Stimulated activated CD4-positive, alpha-beta T cell treated with anti-CD3 and anti-CD28 coated beads, Interleukin-2, amount 100 ng/mL, for 4 hours (primary cell): ENCODE measurements at regions not wholly inside any gene's neighbourhood (a gene's known extent, or its start where the extent isn't known, plus 50 kb on each side); places are given as distances from the start of the nearest gene placed in this dataset.
"Not testable (repeated sequence)": the region's sequence is repeated elsewhere in the genome, so short reads cannot be mapped to it uniquely, and the experiment has no call there.

Source experiments
- DNase-seq: peaks from one replicate; pipeline ENCODE4 v3.0.0-alpha.2; 2020; ENCODE audit warnings: low read depth

DNA sequence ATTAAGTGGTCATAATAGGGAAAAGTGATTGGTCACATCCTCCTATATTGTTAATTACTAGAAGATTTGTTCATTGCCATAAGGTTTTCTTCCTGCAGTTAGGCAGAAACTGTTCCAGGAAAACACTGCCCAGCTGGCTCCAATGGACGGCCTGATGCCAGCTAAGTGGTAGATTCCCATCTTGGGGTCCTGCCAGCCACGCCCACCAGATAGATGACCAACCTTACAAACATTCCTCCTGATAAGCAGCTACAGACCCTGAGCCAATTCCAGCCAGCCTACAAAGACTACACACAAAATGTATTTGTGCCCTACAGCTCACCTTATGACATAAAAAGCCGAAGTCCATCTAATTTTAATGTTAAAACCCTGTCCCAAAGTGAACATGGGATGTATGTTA is 685.9 kb upstream of the USP15 start:
- no peak for DNase-seq

GRCh38 chr12:61584943-61585342 is 675.3 kb upstream of the USP15 start:
- no peak for DNase-seq

DNA sequence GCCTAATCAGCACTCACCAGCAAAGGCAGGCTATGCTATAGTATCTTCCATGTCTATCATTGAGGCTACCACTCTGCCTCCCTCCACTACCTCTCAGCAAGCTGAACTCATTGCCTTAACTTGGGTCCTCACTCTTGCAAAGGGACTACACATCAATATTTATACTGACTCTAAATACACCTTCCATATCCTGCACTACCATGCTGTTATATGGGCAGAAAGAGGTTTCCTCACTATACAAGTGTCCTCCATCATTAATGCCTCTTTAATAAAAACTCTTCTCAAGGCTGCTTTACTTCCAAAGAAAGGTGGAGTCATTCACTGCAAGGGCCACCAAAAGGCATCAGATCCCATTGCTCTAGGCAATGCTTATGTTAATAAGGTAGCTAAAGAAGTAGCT is 669.3 kb upstream of the USP15 start:
- DNase-seq, result not testable (repeated sequence)

DNA sequence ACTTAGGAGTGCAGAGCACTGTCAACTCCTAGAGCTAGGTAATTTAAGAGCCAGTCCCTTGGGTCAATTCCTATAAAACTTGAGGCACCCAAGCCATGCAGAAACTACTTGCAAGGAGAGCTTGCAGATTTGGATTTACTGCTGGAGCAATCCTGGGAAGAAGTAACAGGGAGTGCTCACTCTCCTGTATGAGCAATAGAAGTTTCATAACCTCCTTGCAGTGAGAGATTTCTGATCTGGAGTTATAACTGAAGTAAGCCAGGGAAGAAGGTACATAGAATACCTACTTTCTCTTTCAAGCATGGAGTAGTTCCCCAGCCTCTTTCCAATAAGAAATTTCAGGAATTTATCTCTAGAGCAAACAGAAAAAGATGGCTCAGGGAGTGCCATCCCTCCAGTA is 650.1 kb upstream of the USP15 start:
- no peak for DNase-seq

GRCh38 chr12:61629702-61630101 is 630.5 kb upstream of the USP15 start:
- DNase-seq, result no peak

GRCh38 chr12:61646639-61647038 is 613.6 kb upstream of the USP15 start:
- no peak for DNase-seq

- DNase-seq, result no peak
Observed at GRCh38 chr12:61647566-61647965, 612.6 kb upstream of the USP15 start.

DNA sequence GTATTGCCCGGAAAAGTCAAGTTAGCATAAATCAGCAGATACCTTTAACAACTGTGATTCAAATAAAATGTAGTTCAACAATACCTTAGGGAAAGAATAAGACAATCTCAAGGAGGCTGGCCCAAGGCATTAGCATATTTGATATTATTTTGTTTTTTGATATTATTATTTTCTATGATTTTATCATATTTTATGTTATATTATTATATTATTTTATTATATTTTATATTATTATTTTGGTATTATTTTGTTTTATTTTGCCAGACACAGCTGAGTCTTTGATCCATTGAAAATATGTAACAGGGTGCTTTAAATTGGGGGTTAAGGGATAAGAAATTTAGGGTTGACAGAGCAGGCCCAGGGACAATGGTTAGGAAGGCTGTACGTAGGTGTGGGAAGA is 607.9 kb upstream of the USP15 start:
- no peak for DNase-seq

DNA sequence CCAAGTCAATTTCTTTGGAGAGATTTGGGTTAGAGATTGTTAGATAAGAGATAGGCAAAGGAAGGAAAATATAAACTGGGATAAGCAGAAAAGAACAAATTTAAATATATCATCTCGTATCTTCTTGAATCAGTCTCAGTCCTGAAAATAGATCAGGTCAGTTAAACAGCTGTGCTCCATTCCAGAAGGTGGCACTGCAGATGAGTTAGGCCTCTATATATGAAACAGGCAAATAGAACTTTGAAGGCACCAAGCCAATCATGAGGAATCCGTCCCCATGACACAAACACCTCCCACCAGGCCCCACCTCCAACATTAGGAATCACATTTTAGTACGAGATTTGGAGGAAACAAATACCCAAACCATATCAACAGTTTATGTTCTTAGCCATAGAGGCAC is 605.5 kb upstream of the USP15 start:
- DNase-seq, result no peak

DNA sequence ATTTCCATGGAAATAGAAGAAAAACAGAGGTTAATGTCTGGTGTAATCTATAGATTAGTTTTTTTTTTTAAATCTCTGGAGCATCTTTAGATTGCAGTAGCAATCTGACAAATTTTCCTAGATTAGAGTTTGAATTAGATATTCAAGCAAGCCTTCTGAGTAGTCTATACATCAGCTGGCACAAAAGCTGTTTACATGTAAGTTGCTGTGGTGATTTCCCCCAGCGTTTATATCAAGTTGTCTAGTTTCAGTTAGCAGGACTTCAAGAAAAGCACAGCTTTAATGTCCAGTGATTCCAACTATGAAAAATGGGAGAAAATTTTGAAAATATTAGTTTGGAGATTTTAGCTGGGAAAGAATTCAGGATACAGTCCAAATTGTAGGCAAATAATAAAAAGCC is 605.0 kb upstream of the USP15 start:
- no peak for DNase-seq

DNA sequence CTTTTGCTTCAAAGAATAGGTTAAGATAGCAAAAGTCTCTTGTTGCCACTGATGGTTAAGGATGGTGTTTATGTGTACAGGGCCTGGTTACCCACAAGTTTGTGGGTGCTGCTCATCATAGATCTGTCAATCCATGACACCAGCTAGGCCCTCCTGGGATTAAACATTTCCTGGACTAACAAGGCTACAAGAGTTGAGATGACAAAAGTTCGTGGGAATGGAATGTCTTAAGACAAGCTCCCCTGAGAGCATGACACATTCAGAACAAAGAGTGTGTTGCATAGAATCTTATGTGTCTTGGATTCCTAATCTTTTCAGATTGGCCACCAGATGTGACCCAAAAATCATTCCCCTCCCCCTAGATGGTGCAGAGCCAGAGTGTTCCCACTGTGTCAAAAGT is 592.5 kb upstream of the USP15 start:
- DNase-seq, result no peak

DNA sequence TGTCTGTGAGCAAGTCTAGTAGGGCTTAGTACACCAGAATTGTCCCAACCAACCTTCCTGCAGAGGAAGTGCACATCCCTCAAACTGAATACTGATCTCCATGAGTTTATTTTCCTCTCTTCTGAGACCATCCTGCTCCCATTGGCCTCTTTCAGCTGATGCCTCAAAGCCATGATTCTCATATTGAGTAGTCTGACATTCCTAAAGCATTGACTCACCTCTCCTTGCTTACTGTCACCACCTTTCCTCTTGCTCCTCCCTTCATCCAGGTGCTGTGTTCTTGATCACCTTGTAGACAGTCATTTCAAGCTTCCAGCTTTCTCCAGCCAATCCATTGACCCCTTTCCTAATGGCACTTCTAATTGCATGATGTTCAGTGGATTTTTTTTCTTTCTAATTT is 583.7 kb upstream of the USP15 start:
- DNase-seq, result no peak

DNA sequence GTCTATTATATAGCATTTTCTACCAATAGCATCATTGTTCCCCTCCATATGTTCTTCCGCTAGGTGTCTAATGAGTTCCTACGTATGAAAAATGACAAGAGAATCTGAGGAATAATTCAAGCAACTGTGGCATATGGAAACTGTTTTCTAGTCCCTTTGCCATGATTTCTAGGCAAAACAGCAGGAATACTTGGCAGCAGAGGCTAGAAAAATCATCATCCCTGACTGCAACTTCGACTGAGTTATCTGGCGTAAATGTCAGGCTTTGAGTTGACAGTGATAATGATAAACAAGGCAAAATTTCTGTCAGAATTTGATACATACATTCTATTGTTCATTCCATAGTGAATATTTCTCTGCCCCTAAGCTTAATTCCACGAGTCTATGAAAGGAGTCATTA is 572.8 kb upstream of the USP15 start:
- no peak for DNase-seq

- DNase-seq, result no peak
Observed at GRCh38 chr12:61694214-61694613, 566.0 kb upstream of the USP15 start.

DNA sequence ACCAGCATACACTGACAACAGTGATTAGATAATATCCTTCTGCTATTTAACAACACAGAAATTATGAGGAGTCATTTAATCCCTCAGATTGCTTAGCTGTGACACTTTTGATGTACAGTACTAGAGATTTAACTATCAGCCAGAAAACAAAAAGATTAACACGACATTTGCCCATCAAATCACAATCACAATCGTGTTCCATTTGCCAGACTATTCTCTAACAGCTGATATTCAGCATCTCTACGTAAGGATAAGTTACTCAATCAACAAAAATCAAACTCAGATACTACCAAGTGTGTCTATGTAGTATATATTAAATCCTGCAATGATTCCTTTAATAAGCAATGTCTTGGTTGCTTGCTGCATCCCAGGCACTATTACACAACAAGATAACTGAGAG is 558.7 kb upstream of the USP15 start:
- no peak for DNase-seq

- no peak for DNase-seq
Observed at GRCh38 chr12:61706783-61707182, 553.4 kb upstream of the USP15 start.

DNA sequence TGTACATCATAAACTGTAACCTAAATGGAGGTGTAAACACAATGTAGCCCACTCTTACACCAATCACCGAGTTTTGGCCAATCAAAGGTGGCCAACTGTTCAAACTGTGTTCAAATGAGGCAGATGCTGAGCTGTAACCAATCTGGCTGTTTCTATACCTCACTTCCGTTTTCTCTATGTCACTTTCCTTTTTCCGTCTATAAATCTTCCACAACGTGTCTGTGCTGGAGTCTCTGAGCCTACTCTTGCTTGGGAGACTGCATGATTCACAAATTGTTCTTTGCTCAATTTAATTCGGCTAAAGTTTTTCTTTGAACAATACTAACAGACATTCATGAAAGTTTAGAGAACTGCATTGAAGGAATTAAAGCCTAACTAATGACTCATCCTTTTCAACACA is 547.1 kb upstream of the USP15 start:
- DNase-seq, result no peak

DNA sequence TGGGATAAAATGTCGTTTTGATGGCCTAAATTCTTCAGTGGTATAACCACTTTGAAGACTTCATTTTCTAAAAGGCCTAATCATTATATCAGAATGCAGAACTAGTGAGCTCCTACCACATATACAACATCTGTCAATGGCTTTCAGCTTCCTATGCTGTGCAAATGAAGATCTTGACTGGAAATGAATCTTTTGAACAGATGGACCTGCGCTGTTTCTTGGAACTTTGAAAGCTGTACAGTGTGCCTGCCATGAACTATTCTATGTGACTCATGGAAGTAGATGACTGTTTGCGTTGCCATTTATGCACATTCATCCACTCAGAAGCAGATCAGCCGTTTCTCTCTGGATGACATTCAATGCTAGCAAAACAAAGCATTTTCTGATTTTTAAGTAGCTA is 542.2 kb upstream of the USP15 start:
- no peak for DNase-seq

DNA sequence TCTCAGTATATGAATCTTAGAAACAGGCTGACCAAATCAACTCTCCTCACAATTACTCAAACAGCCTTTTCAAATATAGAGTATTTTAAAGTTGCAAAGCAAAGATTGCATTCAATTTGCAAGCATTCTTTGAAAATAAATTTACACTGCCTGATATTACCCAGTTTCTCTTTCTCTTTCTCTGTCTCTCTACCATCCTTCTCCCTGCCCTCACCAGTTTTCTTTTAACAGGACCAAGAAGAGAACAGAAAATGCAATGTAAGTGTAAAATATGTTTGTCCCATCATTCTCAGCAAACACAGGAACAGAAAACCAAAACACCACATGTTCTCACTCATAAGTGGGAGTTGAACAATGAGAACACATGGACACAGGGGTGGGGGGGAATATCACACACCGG is 520.3 kb upstream of the USP15 start:
- no peak for DNase-seq

DNA sequence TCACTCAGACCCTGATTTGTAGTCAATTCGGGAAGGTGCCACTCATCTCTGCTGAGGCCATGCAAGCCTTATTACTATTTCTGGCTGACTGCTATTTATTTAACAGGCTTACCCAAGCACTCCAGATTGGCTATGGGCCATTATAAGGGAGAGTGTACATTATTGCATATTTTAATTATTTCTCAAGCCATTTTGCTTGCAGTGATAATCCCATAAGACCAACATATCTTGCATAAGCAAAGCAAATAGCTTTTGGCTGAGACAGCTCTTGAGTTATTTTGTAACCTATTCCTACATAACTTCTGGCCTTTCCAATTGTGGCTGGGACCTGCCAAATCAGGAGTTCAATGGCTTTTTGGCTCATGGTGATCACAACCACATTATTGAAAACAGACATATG is 509.6 kb upstream of the USP15 start:
- DNase-seq, result no peak

GRCh38 chr12:61754214-61754613 is 506.0 kb upstream of the USP15 start:
- no peak for DNase-seq

- DNase-seq, result no peak
Observed at GRCh38 chr12:61757831-61758505, 502.2 kb upstream of the USP15 start.

DNA sequence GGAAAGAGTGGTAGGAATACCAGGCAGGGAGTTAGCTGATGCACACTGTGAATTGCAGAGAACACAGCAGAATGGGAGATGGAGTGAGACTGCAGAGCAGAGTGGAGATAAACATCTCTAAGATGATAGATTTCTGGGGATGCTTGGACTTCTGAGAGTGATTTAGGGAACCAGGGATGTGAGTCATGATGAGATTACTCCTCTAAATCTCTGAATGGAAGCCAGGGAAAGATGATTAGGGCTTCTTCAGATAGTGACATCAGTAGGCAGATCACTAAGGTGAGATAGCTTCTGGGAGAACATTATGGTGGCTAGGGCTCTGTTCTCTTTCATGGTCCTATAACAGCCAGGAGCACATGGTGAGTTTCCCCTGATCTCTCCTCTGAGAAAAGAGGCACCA is 501.5 kb upstream of the USP15 start:
- no peak for DNase-seq

DNA sequence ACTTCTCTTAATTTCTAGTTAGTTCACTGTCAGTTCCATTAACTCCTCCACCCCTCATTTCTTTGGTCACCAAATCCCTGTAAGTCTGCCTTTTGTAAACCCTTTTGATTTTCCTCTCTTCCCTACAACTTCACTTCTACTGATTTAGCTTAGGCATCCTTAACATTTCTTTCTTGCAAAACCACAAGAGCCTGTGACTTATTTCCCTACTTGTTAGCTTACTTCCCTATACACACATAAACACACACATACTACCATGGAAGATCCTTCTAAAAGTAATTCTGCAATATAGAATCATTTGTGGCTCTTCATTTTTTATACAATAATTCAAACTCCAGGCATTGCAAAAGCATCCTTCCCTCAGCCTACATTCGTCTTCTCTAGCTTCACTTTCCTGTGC is 494.3 kb upstream of the USP15 start:
- no peak for DNase-seq

DNA sequence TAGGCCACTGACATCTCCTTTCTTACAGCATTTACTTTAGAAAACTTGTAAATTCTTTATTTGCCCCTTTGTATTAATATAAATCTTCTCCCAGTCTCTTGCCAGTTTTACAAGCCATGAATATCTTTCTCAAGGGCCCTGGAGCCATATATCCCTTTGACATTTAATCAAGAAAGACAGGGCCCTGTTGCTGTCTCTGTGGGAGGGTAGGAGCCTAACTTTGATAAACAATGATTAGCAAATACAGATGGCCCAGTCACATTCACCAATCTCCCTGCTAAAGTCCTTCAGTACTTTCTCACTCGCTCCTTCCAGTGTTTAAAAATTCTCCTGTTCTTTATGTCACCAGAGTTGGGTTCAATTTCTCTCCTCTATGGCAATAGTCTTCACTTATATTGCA is 479.8 kb upstream of the USP15 start:
- no peak for DNase-seq
